Osteoblast (primary cell): ENCODE measurements at regions not wholly inside any gene's neighbourhood (a gene's known extent, or its start where the extent isn't known, plus 50 kb on each side); places are given as distances from the start of the nearest gene placed in this dataset.

Experiments
- DNase-seq: peaks from one replicate; pipeline ENCODE4 v3.0.0; 2011; ENCODE audit warnings: low spot score, mixed read lengths; ENCODE audit not compliant: insufficient read length; ENCODE audit errors: missing footprints
- H2AFZ ChIP-seq: 2 replicates; pipeline ENCODE4 v1.6.0; 2011; ENCODE audit warnings: mild to moderate bottlenecking, low read length
- H3K27ac ChIP-seq: 2 replicates; pipeline ENCODE4 v1.5.1; 2011; ENCODE audit warnings: mild to moderate bottlenecking, low read depth, low read length, moderate library complexity
- H3K27me3 ChIP-seq: 2 replicates; pipeline ENCODE4 v1.6.0; 2012; ENCODE audit warnings: mild to moderate bottlenecking, control low read depth, inconsistent platforms, low read length, moderate library complexity; ENCODE audit not compliant: insufficient read depth
- H3K36me3 ChIP-seq: 2 replicates; pipeline ENCODE4 v1.5.1; 2011; ENCODE audit warnings: mild to moderate bottlenecking, low read length, control low read depth, moderate library complexity; ENCODE audit not compliant: insufficient read depth
- H3K4me1 ChIP-seq: 2 replicates; pipeline ENCODE4 v1.5.1; 2011; ENCODE audit warnings: mild to moderate bottlenecking, low read length, control low read depth, moderate library complexity; ENCODE audit not compliant: insufficient read depth
- H3K4me2 ChIP-seq: 2 replicates; pipeline ENCODE4 v1.6.0; 2011; ENCODE audit warnings: mild to moderate bottlenecking, low read length; ENCODE audit not compliant: insufficient read depth
- H3K4me3 ChIP-seq: fragments of 200-600 bp; sonication (generic); 3 replicates; pipeline ENCODE4 v1.5.1; 2012; ENCODE audit warnings: mild to moderate bottlenecking, low read length, inconsistent platforms; ENCODE audit not compliant: insufficient read depth
- H3K79me2 ChIP-seq: 2 replicates; pipeline ENCODE4 v1.6.0; 2012; ENCODE audit warnings: mild to moderate bottlenecking, low read length, control low read depth, inconsistent platforms; ENCODE audit not compliant: insufficient read depth
- H3K9me3 ChIP-seq: 2 replicates; pipeline ENCODE4 v1.5.1; 2011; ENCODE audit warnings: low read depth, low read length, control low read depth
- H4K20me1 ChIP-seq: 2 replicates; pipeline ENCODE4 v1.6.0; 2012; ENCODE audit warnings: mild to moderate bottlenecking, low read length, control low read depth; ENCODE audit not compliant: insufficient read depth
- TF ChIP-seq, protein P1 (sequence below): IDR thresholded peaks from 2 replicates; pipeline ENCODE4 v1.5.1; 2011; ENCODE audit warnings: mild to moderate bottlenecking, low read depth, low read length, moderate library complexity; ENCODE audit errors: extremely low read depth

DNA sequence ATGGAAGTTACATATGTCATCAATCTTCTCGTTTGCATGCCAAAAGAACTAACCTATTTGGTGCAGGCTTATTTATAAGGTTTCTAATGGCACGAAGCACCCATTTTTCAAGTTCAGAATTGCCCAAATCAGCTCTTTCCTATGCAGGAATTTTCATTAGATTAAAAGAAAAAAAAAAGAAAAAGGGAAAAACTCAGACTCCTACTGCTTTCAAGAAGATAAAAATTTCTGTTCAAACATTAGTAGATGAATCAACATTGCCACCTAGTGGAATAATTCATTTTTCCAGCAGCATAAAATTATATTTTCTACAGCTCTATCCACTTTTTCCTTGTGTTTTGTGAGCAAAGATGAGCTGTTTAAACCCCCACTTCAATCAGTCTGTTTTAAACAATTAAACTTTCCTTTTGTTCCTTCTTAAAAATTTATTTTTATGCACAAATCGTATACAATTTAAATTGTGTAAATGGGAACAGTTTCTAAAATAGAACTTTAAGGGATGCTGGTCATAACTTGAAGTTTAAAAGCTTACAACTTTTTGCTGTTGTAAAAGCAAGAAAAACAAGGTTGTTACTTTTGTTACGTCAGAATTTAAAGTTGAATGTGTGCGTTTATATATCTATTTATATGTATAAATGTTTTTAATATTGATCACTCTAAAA, 309.9 kb downstream of the ARAP2 start:
- Histone ChIP-seq H3K79me2 (no peaks in the 10 kb centered on the region), H3K4me2 (no peak overlapping the region)

DNA sequence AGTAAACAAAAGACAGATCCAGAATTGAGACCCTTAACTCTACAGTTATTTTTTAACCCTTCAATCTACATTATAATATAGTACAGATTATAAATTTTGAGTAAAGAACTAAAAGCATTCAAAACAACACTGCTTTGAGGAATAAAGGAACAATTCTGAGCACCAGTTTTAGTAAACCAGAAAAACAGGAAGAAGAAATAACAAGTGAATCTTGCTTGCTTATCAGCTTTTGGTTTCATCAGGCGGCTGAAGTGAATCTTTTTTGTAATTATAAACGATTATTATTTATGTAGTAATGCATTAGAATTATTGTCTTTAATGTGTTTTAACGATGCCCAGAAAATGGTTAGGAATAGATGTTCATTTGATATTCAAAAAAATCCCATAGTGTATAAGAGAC, 305.4 kb downstream of the ARAP2 start:
- Histone ChIP-seq H3K79me2 (no peaks in the 10 kb centered on the region), H3K4me3 (no peak overlapping the region), H4K20me1 (no peaks in the 10 kb centered on the region), H3K4me1 (no peaks in the 10 kb centered on the region), H3K36me3 (no peaks in the 10 kb centered on the region), H3K27me3 (no peaks in the 10 kb centered on the region), H3K27ac (no peak overlapping the region), H2AFZ (no peak overlapping the region), H3K9me3 (no peaks in the 10 kb centered on the region), H3K4me2 (no peak overlapping the region)
- TF ChIP-seq, protein P1, sequence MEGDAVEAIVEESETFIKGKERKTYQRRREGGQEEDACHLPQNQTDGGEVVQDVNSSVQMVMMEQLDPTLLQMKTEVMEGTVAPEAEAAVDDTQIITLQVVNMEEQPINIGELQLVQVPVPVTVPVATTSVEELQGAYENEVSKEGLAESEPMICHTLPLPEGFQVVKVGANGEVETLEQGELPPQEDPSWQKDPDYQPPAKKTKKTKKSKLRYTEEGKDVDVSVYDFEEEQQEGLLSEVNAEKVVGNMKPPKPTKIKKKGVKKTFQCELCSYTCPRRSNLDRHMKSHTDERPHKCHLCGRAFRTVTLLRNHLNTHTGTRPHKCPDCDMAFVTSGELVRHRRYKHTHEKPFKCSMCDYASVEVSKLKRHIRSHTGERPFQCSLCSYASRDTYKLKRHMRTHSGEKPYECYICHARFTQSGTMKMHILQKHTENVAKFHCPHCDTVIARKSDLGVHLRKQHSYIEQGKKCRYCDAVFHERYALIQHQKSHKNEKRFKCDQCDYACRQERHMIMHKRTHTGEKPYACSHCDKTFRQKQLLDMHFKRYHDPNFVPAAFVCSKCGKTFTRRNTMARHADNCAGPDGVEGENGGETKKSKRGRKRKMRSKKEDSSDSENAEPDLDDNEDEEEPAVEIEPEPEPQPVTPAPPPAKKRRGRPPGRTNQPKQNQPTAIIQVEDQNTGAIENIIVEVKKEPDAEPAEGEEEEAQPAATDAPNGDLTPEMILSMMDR = no peak
- no peak for DNase-seq

More for the DNA sequence above, 309.9 kb downstream of the ARAP2 start:
- TF ChIP-seq, protein P1 = peak; percentile 49
- H3K27ac ChIP-seq = no peak overlapping the region
- H3K36me3 ChIP-seq = no peaks in the 10 kb centered on the region
- H4K20me1 ChIP-seq = no peaks in the 10 kb centered on the region
- H2AFZ ChIP-seq = no peak overlapping the region
- H3K9me3 ChIP-seq = no peaks in the 10 kb centered on the region
- H3K4me1 ChIP-seq = no peaks in the 10 kb centered on the region
- no peaks in the 10 kb centered on the region for H3K27me3 ChIP-seq
- DNase-seq = no peak
- H3K4me3 ChIP-seq = no peak overlapping the region

DNA sequence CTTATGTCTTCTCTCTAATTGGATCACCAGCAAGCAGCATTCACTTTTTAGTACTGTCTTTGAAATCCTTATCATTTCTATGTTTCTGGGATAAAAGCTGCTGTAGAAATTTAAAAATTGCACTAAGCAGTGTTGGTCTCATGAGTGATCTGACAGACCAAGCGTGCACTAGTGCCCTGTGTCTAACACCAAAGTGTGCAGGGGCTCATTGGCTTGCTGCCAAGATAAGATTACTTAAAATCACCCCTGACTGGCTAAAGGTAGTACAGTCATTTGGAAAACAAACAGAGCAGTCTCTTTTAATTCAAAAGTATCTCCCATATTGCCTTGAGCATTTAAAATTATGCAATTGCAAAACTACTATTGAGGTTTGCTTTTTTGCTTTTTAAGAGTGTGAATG, 304.6 kb downstream of the ARAP2 start:
- Histone ChIP-seq H3K27me3 (no peaks in the 10 kb centered on the region), H3K9me3 (no peaks in the 10 kb centered on the region), H3K27ac (no peak overlapping the region), H3K4me3 (no peak overlapping the region), H3K4me1 (no peaks in the 10 kb centered on the region), H4K20me1 (no peaks in the 10 kb centered on the region), H3K36me3 (no peaks in the 10 kb centered on the region), H3K4me2 (no peak overlapping the region), H3K79me2 (no peaks in the 10 kb centered on the region), H2AFZ (no peak overlapping the region)
- DNase-seq = no peak
- TF ChIP-seq, protein P1 = no peak

DNA sequence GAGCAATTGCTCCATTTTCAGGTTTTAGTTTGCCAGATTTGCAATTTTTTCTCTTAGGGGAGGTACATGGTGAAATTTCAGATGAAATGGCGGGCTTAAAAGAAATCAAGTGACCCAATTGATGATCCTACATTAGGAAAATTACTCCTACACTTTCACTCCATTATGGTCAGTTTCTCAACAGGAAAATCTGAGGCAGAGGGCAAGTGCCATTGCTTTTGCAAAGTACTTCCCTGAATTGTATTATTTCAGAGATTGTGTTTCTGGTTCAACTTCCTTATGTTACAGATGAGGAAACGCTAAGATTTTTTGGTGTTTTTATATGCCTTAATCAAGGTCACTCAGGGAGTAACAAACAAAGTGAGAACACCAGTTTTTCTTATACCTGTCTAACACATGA, 302.2 kb downstream of the ARAP2 start:
- H3K9me3 ChIP-seq = no peaks in the 10 kb centered on the region
- no peak overlapping the region for H2AFZ ChIP-seq
- no peak overlapping the region for H3K27ac ChIP-seq
- H3K27me3 ChIP-seq = no peaks in the 10 kb centered on the region
- TF ChIP-seq, protein P1 = no peak
- no peaks in the 10 kb centered on the region for H3K36me3 ChIP-seq
- no peaks in the 10 kb centered on the region for H4K20me1 ChIP-seq
- no peak for DNase-seq
- no peaks in the 10 kb centered on the region for H3K4me1 ChIP-seq
- H3K4me2 ChIP-seq = no peak overlapping the region
- H3K4me3 ChIP-seq = no peak overlapping the region
- H3K79me2 ChIP-seq = no peaks in the 10 kb centered on the region
